ENCODE measurements at regions not wholly inside any gene's neighbourhood (a gene's known extent, or its start where the extent isn't known, plus 50 kb on each side); places are given as distances from the start of the nearest gene placed in this dataset.
A peak's percentile ranks its signal among the peaks of the same experiment; 100 is the strongest.
"Not testable (repeated sequence)": the region's sequence is repeated elsewhere in the genome, so short reads cannot be mapped to it uniquely, and the experiment has no call there.

DNA sequence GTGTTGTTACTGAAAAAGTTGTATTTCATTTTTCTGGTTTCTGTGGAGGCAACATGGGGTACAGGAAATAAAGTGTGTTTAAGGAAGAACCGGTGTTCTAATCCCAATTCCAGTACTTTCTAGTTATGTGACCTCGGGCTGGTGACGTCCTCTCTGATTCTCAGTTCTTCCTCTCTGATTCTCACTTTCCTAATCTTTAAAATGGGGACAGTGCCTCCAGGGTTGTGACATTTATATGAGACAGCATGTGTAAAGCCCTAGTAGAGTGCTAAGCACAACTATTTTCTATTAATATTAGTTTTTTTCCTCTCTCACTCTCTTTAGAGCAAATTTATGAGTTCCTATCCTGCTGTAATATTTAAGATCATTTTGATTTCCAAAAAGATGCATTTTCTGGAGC, 50.9 kb upstream of the PTPDC1 start:
- intact Hi-C loops (cut with DNase I), result no loop called here
- ATAC-seq (ENCODE audit: poor library complexity), result no peak
- no peak for DNase-seq

DNA sequence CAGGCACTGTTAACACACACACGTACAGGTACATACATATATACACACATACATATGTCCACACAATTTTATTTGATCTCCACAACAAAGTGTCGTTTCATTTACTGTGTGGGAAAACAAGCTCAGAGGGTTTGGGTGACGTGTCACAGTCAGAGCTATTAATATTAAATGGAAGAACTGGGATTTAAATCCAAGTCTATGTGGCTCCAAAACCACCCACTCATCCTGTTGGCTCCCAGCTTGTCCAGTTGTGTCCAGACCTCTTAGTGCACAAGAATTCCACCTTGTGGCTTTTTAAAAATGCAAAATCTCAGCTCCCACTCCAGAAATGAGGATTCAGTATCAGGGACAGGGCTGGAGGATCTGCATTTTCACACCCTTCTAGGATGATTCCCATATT, 52.3 kb upstream of the PTPDC1 start:
- no peak for DNase-seq
- intact Hi-C loops (cut with DNase I), result no loop called here

DNA sequence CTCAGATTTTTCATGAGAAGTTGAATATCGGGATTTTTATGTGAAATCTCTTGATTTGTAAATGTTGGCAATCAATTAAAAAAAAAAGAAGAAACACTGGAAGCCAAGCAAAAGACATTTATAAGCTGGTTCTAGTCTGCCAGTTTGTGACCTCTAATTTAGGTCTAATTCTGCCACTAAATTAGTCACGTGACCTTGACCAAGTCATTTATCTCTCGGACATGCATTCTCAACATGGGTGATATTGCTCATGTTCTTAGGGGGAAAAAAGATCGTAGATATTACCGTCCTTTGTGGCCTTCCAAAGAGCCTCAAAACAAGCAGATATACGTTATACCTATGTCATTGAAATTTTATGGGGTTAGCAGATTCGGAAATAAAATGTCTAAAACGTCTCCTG, 52.9 kb upstream of the PTPDC1 start:
- ATAC-seq (ENCODE audit: poor library complexity) (no peak), DNase-seq (no peak)
- intact Hi-C loops (cut with DNase I), result no loop called here

More for the DNA sequence above, 52.3 kb upstream of the PTPDC1 start:
- ATAC-seq (ENCODE audit: poor library complexity), result no peak

DNA sequence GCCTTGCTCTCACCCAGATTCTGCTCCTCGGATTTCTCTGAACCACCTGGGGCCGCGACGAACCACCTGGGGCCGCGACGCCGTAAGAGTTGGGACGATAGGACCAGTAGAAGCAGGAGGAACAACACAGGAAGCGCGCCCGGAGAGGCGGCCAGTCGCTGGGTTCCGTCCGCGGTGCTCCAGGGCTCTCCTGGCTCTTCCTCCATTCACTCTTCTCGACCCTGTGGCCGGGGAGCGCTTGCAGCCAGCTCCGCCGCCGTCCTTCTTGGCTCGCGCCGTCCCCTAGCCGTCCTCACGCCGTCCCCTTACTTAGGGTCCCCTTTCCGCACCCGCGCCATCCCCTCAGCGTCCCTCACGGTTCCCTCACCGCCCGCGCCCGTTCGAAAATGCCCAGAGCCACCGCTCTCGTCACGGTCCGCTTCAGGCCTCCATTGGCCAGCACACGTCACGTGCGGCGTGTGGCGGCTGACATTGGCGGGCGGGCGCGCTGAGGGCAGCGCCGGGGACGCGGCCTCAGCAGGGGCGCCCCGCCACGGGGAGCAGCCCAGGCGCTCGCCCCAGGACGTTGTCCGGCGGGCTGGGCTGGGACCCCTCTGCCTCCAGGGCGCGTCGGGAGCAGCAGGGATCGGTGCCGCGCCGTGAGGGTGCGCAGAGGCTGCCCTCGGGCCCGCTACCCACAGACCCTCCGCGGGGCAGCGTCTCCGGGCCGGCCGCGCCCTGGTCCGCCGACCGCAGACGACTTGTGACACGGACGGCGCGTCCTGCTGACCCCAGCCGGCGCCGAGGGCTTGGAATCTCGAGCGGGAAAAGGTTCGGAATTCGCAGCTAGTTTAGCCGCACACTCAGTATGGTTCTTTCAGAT, 53.7 kb upstream of the PTPDC1 start:
- peak; percentile 94 for DNase-seq
- peak; percentile 100 for ATAC-seq (ENCODE audit: poor library complexity)
- intact Hi-C loops (cut with DNase I), result no loop called here

DNA sequence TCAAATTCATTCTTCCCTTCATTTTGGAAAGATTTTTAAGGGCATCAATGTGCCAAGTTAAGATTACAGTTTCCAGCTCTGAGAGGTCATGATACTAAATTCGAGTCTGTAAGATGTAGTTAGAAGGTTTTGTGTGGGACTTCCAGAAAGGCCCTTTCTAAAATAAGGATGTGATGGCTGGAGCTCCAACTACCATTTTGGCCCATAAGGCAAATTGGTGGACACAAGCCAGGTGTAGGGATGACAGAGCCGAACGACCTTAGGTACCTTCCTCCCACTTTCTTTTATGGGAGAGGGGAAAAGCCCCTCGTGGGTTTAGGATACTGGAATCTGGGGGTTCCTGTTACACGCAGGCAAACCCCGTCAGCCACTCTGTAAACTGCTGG, 54.3 kb upstream of the PTPDC1 start:
- ATAC-seq (ENCODE audit: poor library complexity) (no peak), DNase-seq (no peak)
- intact Hi-C loops (cut with DNase I), result no loop called here

DNA sequence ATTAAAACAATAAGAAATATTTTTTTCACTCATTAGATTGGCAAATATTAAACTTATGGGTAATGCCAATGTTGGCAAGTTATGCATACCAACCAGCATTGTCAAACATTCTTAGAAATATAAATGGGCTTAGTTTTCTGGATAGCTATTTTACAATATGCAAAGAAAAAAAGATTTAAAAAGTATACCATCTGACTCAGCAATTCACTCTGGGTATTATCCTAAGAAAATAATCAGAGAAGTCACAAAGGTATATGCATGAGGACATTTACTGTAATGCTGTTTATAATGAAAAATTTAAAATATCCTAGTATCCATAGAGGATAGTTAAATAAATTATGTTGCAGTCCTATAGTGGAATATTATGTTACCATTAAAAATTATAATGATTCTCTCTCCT, 57.4 kb upstream of the PTPDC1 start:
- ATAC-seq (ENCODE audit: poor library complexity), result no peak
- no peak for DNase-seq
- intact Hi-C loops (cut with DNase I), result no loop called here

DNA sequence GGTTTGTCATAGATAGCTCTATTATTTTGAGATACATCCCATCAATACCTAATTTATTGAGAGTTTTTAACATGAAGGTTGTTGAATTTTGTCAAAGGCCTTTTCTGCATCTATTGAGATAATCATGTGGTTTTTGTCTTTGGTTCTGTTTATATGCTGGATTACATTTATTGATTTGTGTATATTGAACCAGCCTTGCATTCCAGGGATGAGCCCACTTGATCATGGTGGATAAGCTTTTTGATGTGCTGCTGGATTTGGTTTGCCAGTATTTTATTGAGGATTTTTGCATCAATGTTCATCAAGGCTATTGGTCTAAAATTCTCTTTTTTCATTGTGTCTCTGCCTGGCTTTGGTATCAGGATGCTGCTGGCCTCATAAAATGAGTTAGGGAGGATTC, 61.8 kb upstream of the PTPDC1 start:
- DNase-seq; ATAC-seq (ENCODE audit: poor library complexity); intact Hi-C loops (cut with DNase I): not testable (repeated sequence)

DNA sequence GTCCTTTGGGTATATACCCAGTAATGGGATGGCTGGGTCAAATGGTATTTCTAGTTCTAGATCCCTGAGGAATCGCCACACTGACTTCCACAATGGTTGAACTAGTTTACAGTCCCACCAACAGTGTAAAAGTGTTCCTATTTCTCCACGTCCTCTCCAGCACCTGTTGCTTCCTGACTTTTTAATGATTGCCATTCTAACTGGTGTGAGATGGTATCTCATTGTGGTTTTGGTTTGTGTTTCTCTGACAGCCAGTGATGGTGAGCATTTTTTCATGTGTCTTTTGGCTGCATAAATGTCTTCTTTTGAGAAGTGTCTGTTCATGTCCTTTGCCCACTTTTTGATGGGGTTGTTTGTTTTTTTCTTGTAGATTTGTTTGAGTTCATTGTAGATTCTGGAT, 63.4 kb upstream of the PTPDC1 start:
- intact Hi-C loops (cut with DNase I); ATAC-seq (ENCODE audit: poor library complexity); DNase-seq: not testable (repeated sequence)

DNA sequence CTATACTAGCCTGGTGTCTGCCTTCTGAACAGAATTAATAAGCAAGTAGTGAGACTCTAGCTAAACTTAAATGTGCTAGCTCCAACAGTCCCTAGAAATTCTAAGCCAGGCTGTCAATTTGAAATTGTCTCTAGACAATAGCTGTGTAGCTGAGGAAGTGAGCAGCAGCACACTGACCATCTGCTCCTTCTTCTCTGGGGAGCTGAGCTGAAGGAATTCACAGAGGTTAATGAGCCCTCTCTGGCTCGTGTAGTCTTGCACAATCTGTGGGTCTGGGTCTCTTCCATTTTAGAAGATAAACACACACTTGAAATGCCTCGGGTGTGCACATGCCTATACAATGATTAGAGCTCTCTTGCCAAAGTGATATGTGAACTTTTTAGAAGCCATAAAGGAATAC, 63.5 kb upstream of the BARX1 start:
- peak; percentile 36 for ATAC-seq (ENCODE audit: poor library complexity)
- intact Hi-C loops (cut with DNase I), result no loop called here
- DNase-seq, result no peak

DNA sequence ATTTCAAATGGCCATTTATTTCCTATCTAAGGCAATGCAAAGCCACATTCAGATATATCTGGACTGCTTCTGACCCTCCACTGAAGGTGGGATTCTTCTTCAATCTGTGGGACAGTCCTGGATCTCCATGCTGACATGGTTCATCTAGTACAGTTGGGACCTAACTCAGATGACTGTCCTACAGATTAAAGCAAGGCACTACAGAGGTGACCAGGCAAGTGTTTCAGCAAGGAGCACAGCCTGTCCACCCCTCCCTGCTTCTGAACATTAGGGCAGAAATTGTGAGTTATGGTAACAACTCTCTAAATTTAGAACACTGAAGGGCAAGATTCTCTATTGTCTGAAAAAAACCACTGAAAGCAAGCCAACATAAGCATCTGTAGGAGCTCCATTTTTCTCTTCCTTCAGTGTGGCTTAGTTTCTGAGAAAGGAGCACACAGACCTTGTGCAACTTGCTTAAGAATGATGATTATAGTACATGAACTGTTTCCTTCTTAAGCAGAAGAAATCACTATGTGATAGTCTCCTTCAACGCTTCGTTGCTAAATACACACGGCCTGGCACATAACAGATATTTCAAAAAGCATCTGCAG, 62.9 kb upstream of the BARX1 start:
- DNase-seq (no peak), ATAC-seq (ENCODE audit: poor library complexity) (no peak)
- intact Hi-C loops (cut with DNase I), result no loop called here

DNA sequence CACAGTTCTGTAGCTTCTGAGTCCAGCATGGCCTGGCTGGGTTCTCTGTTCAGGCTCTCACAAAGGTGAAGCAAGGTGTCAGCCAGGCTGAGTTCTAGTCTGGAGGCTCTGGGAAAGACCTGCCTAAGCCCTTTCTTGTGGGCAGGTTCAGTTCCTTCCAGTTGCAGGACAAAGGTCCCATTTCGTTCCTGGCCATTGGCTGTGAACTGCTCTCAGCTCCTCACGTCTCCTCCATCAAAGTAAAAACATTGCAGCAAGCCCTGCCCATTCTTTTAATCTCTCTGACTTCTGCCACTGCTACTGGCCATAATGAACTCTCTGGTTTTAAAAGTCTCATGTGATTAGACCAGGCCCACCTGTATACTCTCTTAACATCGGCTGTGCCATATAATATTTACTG, 61.6 kb upstream of the BARX1 start:
- intact Hi-C loops (cut with DNase I), result no loop called here

DNA sequence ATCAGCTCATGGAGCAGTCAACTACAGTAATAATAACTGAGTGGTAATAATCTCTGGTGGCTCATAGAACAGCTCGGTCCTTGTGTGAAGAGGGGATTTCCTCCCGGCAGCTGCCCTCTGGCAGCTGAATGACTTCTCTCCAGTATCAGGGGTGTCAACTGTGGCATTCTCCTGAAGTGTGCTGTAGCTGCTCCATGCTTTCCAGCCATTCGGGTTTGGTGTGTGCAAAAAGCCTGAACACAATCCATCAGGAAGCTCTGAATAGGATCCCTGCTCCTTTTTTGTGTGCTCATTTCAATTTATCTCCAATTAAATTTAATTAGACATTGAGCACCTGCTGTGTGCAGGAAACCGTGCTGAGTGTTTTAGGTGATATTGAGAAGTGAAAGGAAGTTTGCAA, 59.8 kb upstream of the BARX1 start:
- ATAC-seq (ENCODE audit: poor library complexity) (no peak), DNase-seq (no peak)
- intact Hi-C loops (cut with DNase I), result loop anchor here (5.0 kb wide), 1 partner anchor 197 kb away; no protein-coding TSS in a partner anchor

More for the DNA sequence above, 61.6 kb upstream of the BARX1 start:
- no peak for DNase-seq
- no peak for ATAC-seq (ENCODE audit: poor library complexity)

DNA sequence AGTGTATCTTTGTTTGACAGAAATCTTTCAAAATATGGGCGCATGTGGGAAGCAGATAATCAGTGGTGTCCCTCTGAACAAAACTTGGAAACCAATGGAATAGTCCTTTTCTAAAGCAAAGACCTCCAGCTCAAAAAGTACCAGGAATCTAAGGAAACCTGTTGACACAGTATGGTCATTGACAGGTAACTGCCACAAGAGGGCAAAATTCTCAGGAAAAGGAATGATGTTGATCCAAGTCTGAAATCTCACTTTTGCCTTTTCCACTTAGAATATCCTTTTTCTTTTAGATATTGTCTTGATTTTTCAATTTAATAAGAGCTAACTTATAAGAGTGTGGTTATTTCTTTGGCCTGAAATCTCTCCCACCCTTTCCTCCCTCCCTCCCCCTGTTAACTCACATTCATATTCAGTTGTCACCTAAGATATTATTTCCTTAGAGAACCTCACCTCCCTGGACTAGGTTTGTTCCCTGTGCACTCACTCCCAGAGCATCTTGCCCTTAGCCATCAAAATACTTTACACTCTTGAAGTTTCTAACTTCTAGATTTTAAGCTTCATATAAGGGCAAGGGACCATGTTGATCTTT, 59.0 kb upstream of the BARX1 start:
- intact Hi-C loops (cut with DNase I), result loop anchor here (5.0 kb wide), 1 partner anchor 198 kb away; no protein-coding TSS in a partner anchor

DNA sequence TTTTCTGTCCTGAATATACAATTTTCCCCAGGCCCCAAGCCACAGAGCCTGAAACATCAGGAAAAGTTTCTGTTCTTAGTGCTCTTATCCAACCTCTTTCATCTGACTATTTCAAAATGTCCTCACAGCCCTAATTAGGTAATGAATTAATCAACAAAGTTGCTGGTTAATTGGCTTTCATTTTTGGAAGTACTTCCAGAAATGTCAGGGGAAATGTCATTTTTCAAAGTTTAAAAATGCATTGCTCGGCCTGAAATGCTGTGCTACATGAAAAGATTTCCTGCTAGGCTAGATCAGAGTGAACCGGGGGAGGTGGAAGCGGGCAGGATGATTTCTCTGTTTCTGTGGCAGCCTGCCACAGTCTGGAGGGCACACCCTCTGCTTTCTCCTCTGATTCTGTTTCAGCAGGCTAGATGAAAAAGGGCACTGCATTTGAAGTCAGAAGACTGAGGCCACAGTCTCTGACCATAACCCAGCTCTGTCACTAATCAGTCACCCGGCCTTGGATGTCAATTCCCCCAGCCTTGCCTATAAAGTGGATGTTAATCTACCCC, 55.9 kb upstream of the BARX1 start:
- DNase-seq, result no peak
- intact Hi-C loops (cut with DNase I), result loop anchor here (5.0 kb wide), 1 partner anchor 201 kb away; no protein-coding TSS in a partner anchor
- peak; percentile 51 for ATAC-seq (ENCODE audit: poor library complexity)

More for the DNA sequence above, 59.0 kb upstream of the BARX1 start:
- ATAC-seq (ENCODE audit: poor library complexity), result no peak
- DNase-seq, result no peak

DNA sequence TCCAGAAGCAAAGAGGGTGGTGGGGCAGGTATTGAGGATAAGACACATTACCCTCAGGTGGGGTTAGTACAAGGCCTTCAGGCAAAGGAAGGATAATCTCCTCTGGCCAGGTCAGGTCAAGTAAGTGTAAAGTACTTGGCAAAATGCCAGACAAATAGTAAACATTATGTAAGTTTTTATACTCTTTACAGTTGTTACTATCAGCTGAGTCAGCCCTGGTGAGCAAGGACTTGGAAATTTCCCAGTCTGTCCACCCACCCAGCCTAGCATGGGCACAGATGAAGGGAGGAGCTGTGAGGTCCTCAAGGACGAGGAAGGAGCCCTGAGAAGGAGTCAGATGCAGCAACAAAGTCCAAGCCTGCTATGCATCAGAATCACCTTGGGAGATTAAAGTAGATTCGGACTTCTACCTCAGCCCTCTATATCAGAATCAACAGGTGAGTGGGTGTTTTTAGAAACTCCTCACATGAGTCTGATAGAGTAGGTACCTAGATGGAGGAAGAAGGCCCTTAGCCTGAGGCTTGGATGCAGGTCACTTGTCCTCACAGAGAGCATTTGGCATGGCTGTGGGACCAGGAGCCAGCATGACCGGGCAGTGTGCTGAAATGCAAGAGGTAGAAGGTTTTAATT, 50.2 kb upstream of the BARX1 start:
- intact Hi-C loops (cut with DNase I), result no loop called here
- no peak for DNase-seq

More for the DNA sequence above, 50.2 kb upstream of the BARX1 start:
- ATAC-seq (ENCODE audit: poor library complexity), result no peak
